Loucy (cell line): ENCODE measurements at regions not wholly inside any gene's neighbourhood (a gene's known extent, or its start where the extent isn't known, plus 50 kb on each side); places are given as distances from the start of the nearest gene placed in this dataset.

Experiments
- H2AFZ ChIP-seq: fragments of 200-600 bp; sonication (generic); 2 replicates; pipeline ENCODE4 v1.6.0; 2016; ENCODE audit warnings: antibody characterized with exemption, mild to moderate bottlenecking, low read length, moderate library complexity
- H3F3A ChIP-seq: fragments of 200-600 bp; 2 replicates; pipeline ENCODE4 v1.6.0; 2016; ENCODE audit warnings: antibody characterized with exemption, low read depth, mild to moderate bottlenecking
- H3K27me3 ChIP-seq: fragments of 200-600 bp; sonication (generic); 2 replicates; pipeline ENCODE4 v1.6.1; 2014; ENCODE audit warnings: low read length, mild to moderate bottlenecking; ENCODE audit not compliant: insufficient read depth, poor library complexity, severe bottlenecking
- H3K36me3 ChIP-seq: fragments of 200-600 bp; sonication (generic); 2 replicates; pipeline ENCODE4 v1.6.1; 2016; ENCODE audit warnings: low read length; ENCODE audit not compliant: insufficient read depth
- H3K4me1 ChIP-seq: fragments of 200-600 bp; sonication (generic); 2 replicates; pipeline ENCODE4 v1.5.1; 2014; ENCODE audit warnings: low read length, mild to moderate bottlenecking; ENCODE audit not compliant: insufficient read depth, poor library complexity, severe bottlenecking
- H3K4me2 ChIP-seq: fragments of 200-600 bp; sonication (generic); 2 replicates; pipeline ENCODE4 v1.6.0; 2014; ENCODE audit warnings: antibody characterized with exemption, low read length, low read depth, mild to moderate bottlenecking; ENCODE audit not compliant: poor library complexity, severe bottlenecking
- H3K4me3 ChIP-seq: fragments of 200-600 bp; sonication (generic); 2 replicates; pipeline ENCODE4 v1.5.1; 2014; ENCODE audit warnings: low read length, mild to moderate bottlenecking, mixed read lengths; ENCODE audit not compliant: poor library complexity, severe bottlenecking
- H3K79me2 ChIP-seq: fragments of 200-600 bp; sonication (generic); 2 replicates; pipeline ENCODE4 v1.6.1; 2014; ENCODE audit warnings: low read length; ENCODE audit not compliant: insufficient read depth
- H3K9ac ChIP-seq: fragments of 200-600 bp; sonication (generic); 2 replicates; pipeline ENCODE4 v1.6.0; 2014; ENCODE audit warnings: mild to moderate bottlenecking, low read depth, low read length, moderate library complexity; ENCODE audit not compliant: poor library complexity, severe bottlenecking
- H3K9me2 ChIP-seq: fragments of 200-600 bp; sonication (generic); replicated peaks from 2 replicates; pipeline ENCODE4 v1.6.1; 2016; ENCODE audit warnings: low read depth, low read length, mixed read lengths
- H3K9me3 ChIP-seq: fragments of 200-600 bp; sonication (generic); 2 replicates; pipeline ENCODE4 v1.6.1; 2014; ENCODE audit warnings: mild to moderate bottlenecking, antibody characterized with exemption, low read length, low read depth; ENCODE audit not compliant: insufficient read depth
- H4K20me1 ChIP-seq: fragments of 200-600 bp; sonication (generic); 2 replicates; pipeline ENCODE4 v1.6.0; 2014; ENCODE audit warnings: antibody characterized with exemption, low read length, mild to moderate bottlenecking; ENCODE audit not compliant: insufficient read depth, poor library complexity, severe bottlenecking
- CTCF ChIP-seq: fragments of 200-600 bp; sonication (generic); conservative IDR thresholded peaks from 2 replicates; pipeline ENCODE4 v1.5.1; 2014; ENCODE audit warnings: mild to moderate bottlenecking, antibody characterized with exemption, low read length
- EZH2phosphoT487 ChIP-seq: fragments of 200-600 bp; IDR thresholded peaks from 2 replicates; pipeline ENCODE4 v1.6.1; 2018; ENCODE audit warnings: antibody characterized with exemption, mild to moderate bottlenecking, moderate library complexity, borderline replicate concordance

DNA sequence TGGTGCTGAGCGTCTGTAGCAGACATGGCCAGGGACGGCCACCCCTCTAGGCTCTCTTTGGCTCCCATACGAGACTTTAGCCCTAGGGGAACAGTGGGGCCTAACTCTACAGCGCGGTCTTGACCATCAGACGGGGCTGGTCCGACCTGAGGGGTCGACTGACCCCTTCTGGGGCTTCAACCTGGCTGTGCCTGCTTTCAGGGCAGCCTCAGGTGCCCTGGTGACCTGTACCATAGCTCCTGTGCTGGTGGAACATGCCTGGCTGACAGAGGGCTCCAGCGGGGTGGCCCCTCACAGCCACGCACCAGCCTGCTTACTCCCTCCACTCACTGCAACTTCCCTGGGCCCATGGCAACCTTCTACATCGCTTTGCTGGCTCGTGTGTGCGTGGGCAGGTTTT is 423.4 kb upstream of the SEMA6A start:
- H2AFZ ChIP-seq = no peak overlapping the region
- no peaks in the 10 kb centered on the region for H3K9me2 ChIP-seq
- TF ChIP-seq EZH2phosphoT487 = no peak
- TF ChIP-seq CTCF = no peak

DNA sequence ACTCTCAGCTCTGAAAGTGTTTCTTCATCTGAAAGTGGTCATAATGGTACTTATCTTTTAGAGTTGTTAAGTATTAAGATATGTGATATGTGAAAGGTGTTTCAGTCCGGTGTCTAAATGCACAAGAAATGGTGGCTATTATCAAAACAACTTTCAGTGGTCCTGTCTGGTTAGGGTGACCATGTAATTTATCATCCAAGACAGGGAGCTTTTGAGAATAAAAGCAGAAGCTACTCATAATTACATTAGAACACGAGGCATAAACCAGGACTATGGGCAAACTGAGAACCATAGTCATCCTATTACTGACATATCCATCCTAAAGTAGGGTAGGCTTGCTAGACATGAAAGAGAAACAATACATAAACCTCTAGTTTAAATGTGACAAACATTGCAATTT is 418.1 kb upstream of the SEMA6A start:
- no peaks in the 10 kb centered on the region for H3K9me3 ChIP-seq

More for the DNA sequence above, 423.4 kb upstream of the SEMA6A start:
- Histone ChIP-seq H3K79me2 (no peaks in the 10 kb centered on the region), H3K4me3 (no peak overlapping the region), H3K36me3 (no peaks in the 10 kb centered on the region), H3F3A (no peaks in the 10 kb centered on the region), H3K27me3 (no peaks in the 10 kb centered on the region), H4K20me1 (no peaks in the 10 kb centered on the region), H3K4me1 (no peaks in the 10 kb centered on the region), H3K9ac (no peak overlapping the region), H3K4me2 (no peak overlapping the region), H3K9me3 (no peaks in the 10 kb centered on the region)

GRCh38 chr5:116989995-116990394 is 415.4 kb upstream of the SEMA6A start:
- Histone ChIP-seq H3K36me3 (no peaks in the 10 kb centered on the region), H3K4me3 (no peak overlapping the region), H3K4me2 (no peak overlapping the region), H3K4me1 (no peaks in the 10 kb centered on the region), H2AFZ (no peak overlapping the region), H4K20me1 (no peaks in the 10 kb centered on the region), H3F3A (no peaks in the 10 kb centered on the region), H3K79me2 (no peaks in the 10 kb centered on the region), H3K9me3 (no peaks in the 10 kb centered on the region), H3K27me3 (no peaks in the 10 kb centered on the region), H3K9me2 (no peaks in the 10 kb centered on the region), H3K9ac (no peak overlapping the region)
- TF ChIP-seq EZH2phosphoT487 (no peak), CTCF (no peak)

More for the DNA sequence above, 418.1 kb upstream of the SEMA6A start:
- Histone ChIP-seq H3K9me2 (no peaks in the 10 kb centered on the region), H4K20me1 (no peaks in the 10 kb centered on the region), H3K27me3 (no peaks in the 10 kb centered on the region), H3K9ac (no peak overlapping the region), H3F3A (no peaks in the 10 kb centered on the region), H2AFZ (no peak overlapping the region), H3K4me2 (no peak overlapping the region), H3K4me3 (no peak overlapping the region), H3K36me3 (no peaks in the 10 kb centered on the region), H3K4me1 (no peaks in the 10 kb centered on the region), H3K79me2 (no peaks in the 10 kb centered on the region)
- TF ChIP-seq CTCF (no peak), EZH2phosphoT487 (no peak)
